ENCODE measurements at regions not wholly inside any gene's neighbourhood (a gene's known extent, or its start where the extent isn't known, plus 50 kb on each side); places are given as distances from the start of the nearest gene placed in this dataset.

DNA sequence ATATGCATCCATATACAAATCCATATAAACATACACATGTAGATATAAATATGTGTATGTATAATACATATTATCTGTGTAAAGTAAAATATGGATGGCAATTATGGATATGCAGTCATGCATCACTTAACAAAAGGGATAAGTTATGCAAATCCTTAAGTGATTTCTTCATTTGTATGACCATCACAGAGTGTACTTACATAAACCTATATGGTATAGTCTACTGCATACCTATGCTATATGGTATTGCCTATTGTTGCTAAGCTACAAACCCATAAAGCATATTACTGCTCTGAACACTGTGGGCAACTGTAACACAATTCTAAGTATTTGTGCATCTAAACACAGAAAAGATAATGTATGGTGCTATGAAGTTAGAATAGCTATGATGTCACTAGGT, 227.2 kb downstream of the SLC6A15 start:
- Mint-ChIP-seq H3K36me3 (ENCODE audit: low read depth) (no peaks in the 10 kb centered on the region), H3K27me3 (no peaks in the 10 kb centered on the region), H3K4me1 (no peaks in the 10 kb centered on the region), H3K4me3 (no peak overlapping the region), H3K27ac (no peak overlapping the region), H3K9me3 (peaks cover 5% of the 10 kb centered on the region)
- ATAC-seq (no peak), DNase-seq (no peak)

DNA sequence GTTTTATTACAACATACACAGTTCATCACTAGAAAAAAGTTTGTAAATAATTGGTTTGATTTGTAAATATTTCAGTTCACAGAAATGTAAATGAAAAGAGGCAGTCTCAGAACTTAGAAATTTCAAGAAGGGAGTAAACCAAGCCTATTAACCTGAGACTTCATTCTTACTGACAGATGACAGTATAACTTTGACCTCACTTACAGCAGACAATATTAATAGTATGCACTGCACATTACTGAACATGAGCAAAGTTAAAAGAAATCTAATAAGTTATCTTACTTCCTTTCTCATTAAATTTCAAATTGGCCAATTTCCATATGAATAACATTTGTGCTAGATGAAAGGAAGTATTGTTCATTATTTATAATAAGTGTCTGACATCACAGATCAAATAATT, 235.8 kb downstream of the SLC6A15 start:
- no peaks in the 10 kb centered on the region for H3K4me1 Mint-ChIP-seq
- no peaks in the 10 kb centered on the region for H3K27me3 Mint-ChIP-seq
- no peak overlapping the region for H3K27ac Mint-ChIP-seq
- H3K4me3 Mint-ChIP-seq: no peak overlapping the region
- ATAC-seq (no peak), DNase-seq (no peak)
- no peaks in the 10 kb centered on the region for H3K36me3 Mint-ChIP-seq (ENCODE audit: low read depth)
- peaks cover 5% of the 10 kb centered on the region for H3K9me3 Mint-ChIP-seq

DNA sequence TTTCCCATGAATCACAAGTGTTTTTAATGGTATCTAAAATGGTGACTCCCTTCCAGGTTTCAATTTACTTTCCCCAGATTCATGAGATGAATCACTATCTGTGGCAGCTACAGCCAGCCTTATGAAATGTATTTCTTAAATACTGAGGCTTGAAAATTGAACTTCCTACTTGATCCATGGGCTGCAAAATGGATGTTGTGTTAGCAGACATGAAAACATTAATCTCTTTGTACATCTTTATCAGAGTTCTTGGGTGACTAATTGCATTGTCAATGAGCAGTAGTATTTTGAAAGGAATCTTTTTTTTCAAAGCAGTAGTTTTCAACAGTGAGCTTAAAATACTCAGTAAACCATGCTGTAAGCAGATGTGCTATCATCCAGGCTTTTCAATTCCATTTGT, 250.8 kb downstream of the SLC6A15 start:
- Mint-ChIP-seq H3K36me3 (ENCODE audit: low read depth) (no peaks in the 10 kb centered on the region), H3K4me3 (no peak overlapping the region), H3K27me3 (no peaks in the 10 kb centered on the region), H3K9me3 (no peaks in the 10 kb centered on the region), H3K27ac (no peak overlapping the region), H3K4me1 (no peaks in the 10 kb centered on the region)
- DNase-seq (no peak), ATAC-seq (no peak)

DNA sequence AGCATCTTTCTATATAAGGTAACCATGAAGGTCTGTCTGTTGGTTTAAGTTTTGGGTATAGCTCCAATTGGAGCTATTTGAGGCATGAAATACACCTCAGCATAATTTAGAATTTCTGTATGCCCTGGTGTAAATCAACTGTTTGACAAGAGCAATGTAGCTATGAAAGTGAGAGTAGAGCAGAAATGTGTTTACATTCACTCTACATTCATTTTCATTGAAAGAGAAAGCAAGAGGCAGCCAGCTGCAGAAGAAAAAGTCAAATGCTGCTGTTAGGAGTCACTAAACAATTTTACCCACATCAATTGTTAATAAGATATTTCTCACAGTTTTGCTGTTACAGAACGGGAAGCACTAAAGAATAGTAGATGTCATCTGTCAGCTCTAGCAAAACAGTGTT, 252.5 kb downstream of the SLC6A15 start:
- ATAC-seq (no peak), DNase-seq (no peak)
- no peaks in the 10 kb centered on the region for H3K36me3 Mint-ChIP-seq (ENCODE audit: low read depth)
- H3K9me3 Mint-ChIP-seq: no peaks in the 10 kb centered on the region
- H3K4me1 Mint-ChIP-seq: no peaks in the 10 kb centered on the region
- H3K4me3 Mint-ChIP-seq: no peak overlapping the region
- no peak overlapping the region for H3K27ac Mint-ChIP-seq
- no peaks in the 10 kb centered on the region for H3K27me3 Mint-ChIP-seq

DNA sequence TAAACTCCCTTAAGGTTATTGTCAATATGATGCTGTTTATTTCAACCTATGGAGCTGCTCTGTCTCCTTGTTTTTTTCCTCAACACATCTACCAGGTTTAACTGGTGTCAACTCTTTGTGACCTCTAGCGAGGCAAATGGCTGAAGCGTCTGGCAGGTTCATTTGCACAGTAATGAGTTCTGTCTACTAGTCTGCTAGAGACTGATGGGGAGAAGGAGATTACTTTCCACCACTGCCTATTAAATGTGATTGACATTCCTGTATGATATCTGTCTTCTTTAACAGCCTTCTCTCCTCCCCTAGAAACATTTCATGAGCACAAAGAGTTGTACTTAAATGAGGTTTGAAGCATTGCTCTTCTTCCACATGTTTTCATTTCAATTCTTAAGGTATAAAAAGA, 253.7 kb downstream of the SLC6A15 start:
- Mint-ChIP-seq H3K4me3 (no peak overlapping the region), H3K36me3 (ENCODE audit: low read depth) (no peaks in the 10 kb centered on the region), H3K27ac (no peak overlapping the region), H3K4me1 (no peaks in the 10 kb centered on the region), H3K9me3 (no peaks in the 10 kb centered on the region), H3K27me3 (no peaks in the 10 kb centered on the region)
- DNase-seq (no peak), ATAC-seq (no peak)

DNA sequence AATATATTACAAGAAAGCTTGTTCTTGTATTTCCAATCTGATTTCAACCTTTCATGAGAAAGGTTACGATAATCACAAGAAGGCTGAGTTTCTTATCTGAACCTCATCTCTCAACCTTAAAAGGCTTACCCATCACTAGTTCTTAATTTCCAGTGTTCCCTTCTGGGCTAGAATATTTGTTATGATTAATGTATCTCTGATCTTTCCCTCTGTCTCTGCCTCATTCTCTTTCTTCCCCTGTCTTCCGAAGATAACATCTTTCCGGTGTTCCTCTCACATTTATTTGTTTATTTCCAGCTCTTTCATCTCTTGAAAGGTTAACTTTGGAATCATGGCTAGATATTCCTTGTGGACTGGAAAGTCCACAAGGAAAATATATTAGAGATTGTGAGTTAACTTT, 255.9 kb downstream of the SLC6A15 start:
- no peaks in the 10 kb centered on the region for H3K27me3 Mint-ChIP-seq
- ATAC-seq (no peak), DNase-seq (no peak)
- H3K9me3 Mint-ChIP-seq: no peaks in the 10 kb centered on the region
- no peak overlapping the region for H3K27ac Mint-ChIP-seq
- no peak overlapping the region for H3K4me3 Mint-ChIP-seq
- no peaks in the 10 kb centered on the region for H3K4me1 Mint-ChIP-seq
- no peaks in the 10 kb centered on the region for H3K36me3 Mint-ChIP-seq (ENCODE audit: low read depth)

DNA sequence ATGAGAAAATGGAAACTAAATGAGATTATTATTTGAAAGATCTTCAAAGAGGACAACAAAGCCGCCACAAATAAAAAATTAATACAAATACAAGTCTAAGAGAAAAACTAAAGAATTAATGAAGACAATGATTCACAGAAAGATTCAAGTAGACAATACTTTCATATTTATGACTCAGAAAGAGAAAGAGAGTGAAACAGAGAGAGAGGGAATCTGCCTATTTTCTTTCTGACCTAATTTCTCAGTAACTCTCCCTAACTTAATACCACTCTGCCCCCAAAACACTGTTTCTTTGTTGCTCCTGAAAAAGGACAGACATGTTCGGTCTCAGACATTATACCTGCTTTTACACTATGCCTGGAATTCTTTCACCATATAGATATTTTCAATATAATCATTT, 259.1 kb downstream of the SLC6A15 start:
- ATAC-seq (no peak), DNase-seq (no peak)
- H3K27ac Mint-ChIP-seq: no peak overlapping the region
- no peak overlapping the region for H3K4me3 Mint-ChIP-seq
- H3K4me1 Mint-ChIP-seq: no peaks in the 10 kb centered on the region
- no peaks in the 10 kb centered on the region for H3K36me3 Mint-ChIP-seq (ENCODE audit: low read depth)
- H3K27me3 Mint-ChIP-seq: no peaks in the 10 kb centered on the region
- peaks cover 4% of the 10 kb centered on the region for H3K9me3 Mint-ChIP-seq

DNA sequence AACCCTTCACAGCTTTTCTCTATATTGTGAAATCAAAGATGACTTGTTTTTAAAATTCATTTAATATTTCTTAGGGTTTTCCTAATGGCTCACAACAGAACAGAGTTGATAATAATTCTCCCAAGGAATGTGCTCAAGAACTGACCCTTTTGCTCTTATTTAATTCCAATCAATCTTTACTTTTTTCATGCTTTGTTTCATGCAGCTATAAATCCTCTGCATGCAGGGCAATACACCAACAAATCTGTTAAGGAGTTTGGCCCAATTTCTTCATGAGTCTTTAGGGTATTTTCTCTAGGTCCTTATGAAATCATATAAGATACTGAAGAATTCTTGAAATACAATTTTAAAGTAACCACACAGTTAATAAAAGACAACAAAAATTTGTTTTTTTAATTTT, 264.2 kb downstream of the SLC6A15 start:
- no peak for ATAC-seq
- H3K9me3 Mint-ChIP-seq: peaks cover 4% of the 10 kb centered on the region

DNA sequence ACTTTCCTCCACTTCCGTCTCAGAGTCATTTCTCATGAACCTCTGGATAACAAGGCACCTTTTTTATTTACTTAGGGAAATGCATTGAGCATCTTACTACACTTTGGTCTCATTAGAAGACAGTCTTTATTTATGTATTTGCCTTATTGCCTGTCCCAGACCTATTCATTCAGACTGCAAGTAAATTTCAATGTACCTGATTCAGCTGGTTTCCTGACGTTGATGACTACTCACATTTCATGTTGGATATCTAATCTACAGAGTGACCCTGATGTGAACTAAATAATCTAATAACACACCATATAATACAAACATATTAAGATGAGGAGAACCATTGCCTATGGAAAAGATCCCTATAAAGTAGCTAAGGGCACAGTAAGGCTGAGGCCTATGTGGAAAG, 267.7 kb downstream of the SLC6A15 start:
- Mint-ChIP-seq H3K27ac (no peak overlapping the region), H3K4me3 (no peak overlapping the region), H3K4me1 (no peaks in the 10 kb centered on the region), H3K27me3 (no peaks in the 10 kb centered on the region), H3K9me3 (peaks cover 4% of the 10 kb centered on the region), H3K36me3 (ENCODE audit: low read depth) (no peaks in the 10 kb centered on the region)
- ATAC-seq: no peak
- DNase-seq: no peak

More for the DNA sequence above, 264.2 kb downstream of the SLC6A15 start:
- Mint-ChIP-seq H3K36me3 (ENCODE audit: low read depth) (no peaks in the 10 kb centered on the region), H3K27me3 (no peaks in the 10 kb centered on the region), H3K4me3 (no peak overlapping the region), H3K27ac (no peak overlapping the region), H3K4me1 (no peaks in the 10 kb centered on the region)
- no peak for DNase-seq

DNA sequence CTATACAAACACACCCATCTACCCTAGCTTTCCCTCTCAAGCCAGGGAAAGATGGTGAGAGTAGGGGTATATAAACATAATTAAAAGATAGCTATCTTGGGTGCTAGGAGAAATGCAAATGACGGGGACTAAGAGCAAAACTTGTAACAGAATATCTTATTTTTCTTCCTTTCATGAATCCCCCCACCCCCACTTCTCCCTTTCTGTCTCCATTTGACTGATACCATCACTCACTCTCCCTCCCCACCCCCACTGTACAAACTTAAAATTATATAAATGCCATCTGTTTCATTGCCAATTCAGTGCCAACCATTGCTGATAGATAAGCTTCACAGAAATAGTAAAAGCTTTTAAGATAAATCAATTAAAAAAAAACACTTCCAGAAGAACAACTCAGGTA, 268.6 kb downstream of the SLC6A15 start:
- ATAC-seq (no peak), DNase-seq (no peak)
- peaks cover under 1% of the 10 kb centered on the region for H3K9me3 Mint-ChIP-seq
- no peaks in the 10 kb centered on the region for H3K4me1 Mint-ChIP-seq
- no peaks in the 10 kb centered on the region for H3K36me3 Mint-ChIP-seq (ENCODE audit: low read depth)
- no peaks in the 10 kb centered on the region for H3K27me3 Mint-ChIP-seq
- H3K27ac Mint-ChIP-seq: no peak overlapping the region
- H3K4me3 Mint-ChIP-seq: no peak overlapping the region

DNA sequence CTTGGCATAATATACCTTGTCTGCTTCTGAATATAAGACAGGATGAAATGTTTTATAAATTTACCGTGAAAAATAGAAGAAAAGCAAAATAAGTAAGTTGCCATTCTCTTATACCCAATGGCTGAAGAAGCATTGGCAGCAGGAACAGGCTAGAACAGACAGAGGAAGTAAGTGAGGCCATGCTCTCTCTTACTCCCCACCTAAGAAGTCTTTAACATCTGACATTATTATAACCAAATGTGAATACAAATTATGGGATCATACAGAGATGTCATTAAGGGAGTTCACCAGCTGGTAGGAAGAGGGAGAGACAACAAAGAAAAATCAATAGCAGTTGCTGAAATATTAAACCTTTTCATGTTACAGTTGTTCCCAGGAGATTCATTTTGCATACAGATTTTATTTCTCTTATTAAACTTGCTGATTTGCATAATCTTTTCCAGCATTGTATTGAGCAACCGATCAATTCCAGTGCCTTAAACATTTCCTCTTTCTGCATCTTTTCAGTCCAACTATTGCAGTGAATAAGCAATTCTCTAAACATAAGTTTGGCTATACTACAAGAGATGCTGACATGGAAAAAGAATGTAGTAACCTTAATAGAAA, 270.6 kb downstream of the SLC6A15 start:
- ATAC-seq (no peak), DNase-seq (no peak)
- Mint-ChIP-seq H3K27me3 (no peaks in the 10 kb centered on the region), H3K27ac (no peak overlapping the region), H3K4me1 (no peaks in the 10 kb centered on the region), H3K9me3 (no peaks in the 10 kb centered on the region), H3K36me3 (ENCODE audit: low read depth) (no peaks in the 10 kb centered on the region), H3K4me3 (no peak overlapping the region)

DNA sequence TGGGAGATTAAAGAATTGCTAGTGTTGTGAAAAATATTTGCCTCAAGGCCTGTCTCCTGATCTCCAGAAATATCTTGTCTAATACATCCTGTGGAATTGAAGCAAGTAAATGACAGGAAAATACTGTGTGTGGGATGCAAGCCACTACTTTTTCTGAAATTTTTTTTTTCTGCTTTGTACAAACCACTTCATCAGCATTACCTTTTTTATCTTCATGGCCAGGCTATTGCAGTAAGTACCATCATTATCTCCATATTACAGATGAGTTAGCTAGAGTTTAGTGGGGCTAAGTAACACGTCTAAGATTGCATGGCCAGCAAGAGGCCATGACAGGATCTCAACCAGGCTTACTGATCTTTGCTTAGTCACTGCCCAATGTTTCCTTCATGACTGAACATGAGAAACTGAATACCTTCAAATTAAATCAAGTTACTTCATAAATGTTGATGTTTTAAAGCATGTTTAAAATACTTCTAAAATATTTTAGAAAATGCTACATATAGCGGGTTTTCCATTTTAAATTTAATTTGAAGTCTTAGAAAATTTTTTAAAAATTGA, 273.7 kb downstream of the SLC6A15 start:
- Mint-ChIP-seq H3K27me3 (no peaks in the 10 kb centered on the region), H3K36me3 (ENCODE audit: low read depth) (no peaks in the 10 kb centered on the region), H3K27ac (no peak overlapping the region), H3K4me1 (no peaks in the 10 kb centered on the region), H3K9me3 (no peaks in the 10 kb centered on the region), H3K4me3 (no peak overlapping the region)
- no peak for DNase-seq
- no peak for ATAC-seq

DNA sequence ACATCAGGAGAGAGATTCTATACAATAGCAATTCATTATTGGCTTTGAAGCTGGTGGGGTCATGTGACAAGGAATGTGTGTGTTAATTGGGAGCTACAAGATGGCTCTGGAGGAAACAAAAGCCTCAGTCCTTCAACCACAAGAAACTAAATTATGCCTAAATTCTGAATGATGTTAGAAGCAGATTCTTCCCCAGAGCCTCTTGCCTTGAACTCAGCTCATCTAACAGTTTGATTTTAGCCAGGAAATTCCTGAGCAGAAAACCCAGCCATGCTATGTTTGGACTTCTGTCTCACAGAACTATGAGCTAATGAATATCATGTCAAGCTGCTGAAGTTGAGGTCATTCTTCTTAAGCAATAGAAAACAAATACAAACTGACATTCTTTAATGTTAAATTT, 274.7 kb downstream of the SLC6A15 start:
- no peak overlapping the region for H3K27ac Mint-ChIP-seq
- no peak for ATAC-seq
- H3K4me3 Mint-ChIP-seq: no peak overlapping the region
- no peaks in the 10 kb centered on the region for H3K9me3 Mint-ChIP-seq
- DNase-seq: no peak
- no peaks in the 10 kb centered on the region for H3K4me1 Mint-ChIP-seq
- no peaks in the 10 kb centered on the region for H3K27me3 Mint-ChIP-seq
- H3K36me3 Mint-ChIP-seq (ENCODE audit: low read depth): no peaks in the 10 kb centered on the region

DNA sequence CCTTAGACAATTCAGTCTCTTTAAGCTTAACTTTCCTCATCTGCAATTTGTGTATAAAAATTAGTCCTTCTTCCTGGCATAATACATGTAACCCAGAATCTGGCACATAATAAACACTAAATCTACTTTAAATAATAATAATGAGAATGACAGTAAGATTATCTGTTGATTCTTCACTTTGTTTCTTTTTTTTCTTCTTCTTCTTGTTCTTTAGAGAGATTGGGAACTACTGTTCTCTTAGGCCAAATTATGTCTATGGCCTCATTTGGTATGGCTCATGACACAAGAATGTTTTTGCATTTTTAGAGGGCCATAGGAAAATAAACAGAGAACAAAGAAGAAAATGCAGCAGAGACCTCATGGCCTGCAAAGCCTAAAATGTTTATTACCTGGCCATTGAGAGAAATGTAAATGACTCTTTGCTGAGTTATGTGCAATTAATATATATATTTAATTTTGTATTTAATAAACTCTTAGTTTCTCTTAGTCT, 275.8 kb downstream of the SLC6A15 start:
- ATAC-seq: no peak
- Mint-ChIP-seq H3K27ac (no peak overlapping the region), H3K9me3 (no peaks in the 10 kb centered on the region), H3K4me3 (no peak overlapping the region), H3K36me3 (ENCODE audit: low read depth) (no peaks in the 10 kb centered on the region), H3K27me3 (no peaks in the 10 kb centered on the region), H3K4me1 (no peaks in the 10 kb centered on the region)
- DNase-seq: no peak

DNA sequence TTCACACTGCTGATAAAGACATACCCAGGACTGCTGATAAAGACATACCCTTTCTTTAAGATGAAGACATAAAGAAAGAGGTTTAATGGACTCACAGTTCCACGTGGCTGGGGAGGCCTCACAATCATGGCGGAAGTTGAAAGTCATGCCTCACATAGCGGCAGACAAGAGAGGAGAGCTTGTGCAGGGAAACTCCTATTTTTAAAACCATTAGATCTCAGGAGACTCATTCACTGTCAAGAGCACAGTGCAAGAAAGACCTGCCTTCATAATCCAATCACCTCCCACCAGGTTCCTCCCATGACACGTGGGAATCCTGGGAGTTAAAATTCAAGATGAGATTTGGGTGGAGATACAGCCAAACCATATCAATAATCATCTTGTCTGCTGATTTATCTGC, 278.1 kb downstream of the SLC6A15 start:
- ATAC-seq (no peak), DNase-seq (no peak)
- H3K36me3 Mint-ChIP-seq (ENCODE audit: low read depth): no peaks in the 10 kb centered on the region
- H3K27me3 Mint-ChIP-seq: no peaks in the 10 kb centered on the region
- H3K27ac Mint-ChIP-seq: no peak overlapping the region
- peaks cover 4% of the 10 kb centered on the region for H3K9me3 Mint-ChIP-seq
- no peak overlapping the region for H3K4me3 Mint-ChIP-seq
- H3K4me1 Mint-ChIP-seq: no peaks in the 10 kb centered on the region

DNA sequence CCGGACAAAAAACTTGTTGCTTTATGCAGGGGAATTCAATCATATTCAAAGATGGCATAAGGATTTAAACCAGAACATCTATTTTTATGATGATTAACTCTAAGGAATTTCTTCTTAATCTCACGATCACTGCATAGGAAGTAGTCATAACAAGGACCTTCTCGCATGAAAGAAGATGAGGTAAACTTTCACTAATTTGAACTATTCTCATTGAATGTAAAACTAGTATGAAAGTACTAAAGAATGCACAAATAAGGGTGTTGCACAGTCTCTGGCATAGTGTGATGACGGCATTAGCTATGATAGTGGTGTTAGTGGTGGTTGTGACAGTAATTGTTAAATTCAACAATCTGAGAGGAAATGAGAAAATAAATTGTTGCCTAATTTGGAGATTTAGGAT, 280.0 kb downstream of the SLC6A15 start:
- peaks cover 4% of the 10 kb centered on the region for H3K9me3 Mint-ChIP-seq
- H3K36me3 Mint-ChIP-seq (ENCODE audit: low read depth): no peaks in the 10 kb centered on the region
- DNase-seq (no peak), ATAC-seq (no peak)
- no peak overlapping the region for H3K27ac Mint-ChIP-seq
- no peaks in the 10 kb centered on the region for H3K27me3 Mint-ChIP-seq
- no peak overlapping the region for H3K4me3 Mint-ChIP-seq
- H3K4me1 Mint-ChIP-seq: no peaks in the 10 kb centered on the region
